HG03175 (cell line): ENCODE measurements at regions not wholly inside any gene's neighbourhood (a gene's known extent, or its start where the extent isn't known, plus 50 kb on each side); places are given as distances from the start of the nearest gene placed in this dataset.

Source experiments
- ATAC-seq: cut with Tn5 transposase; IDR thresholded peaks from one replicate; pipeline ENCODE4 v1.9.1; 2021; ENCODE audit warnings: mild to moderate bottlenecking, moderate library complexity; ENCODE audit not compliant: unreplicated experiment

DNA sequence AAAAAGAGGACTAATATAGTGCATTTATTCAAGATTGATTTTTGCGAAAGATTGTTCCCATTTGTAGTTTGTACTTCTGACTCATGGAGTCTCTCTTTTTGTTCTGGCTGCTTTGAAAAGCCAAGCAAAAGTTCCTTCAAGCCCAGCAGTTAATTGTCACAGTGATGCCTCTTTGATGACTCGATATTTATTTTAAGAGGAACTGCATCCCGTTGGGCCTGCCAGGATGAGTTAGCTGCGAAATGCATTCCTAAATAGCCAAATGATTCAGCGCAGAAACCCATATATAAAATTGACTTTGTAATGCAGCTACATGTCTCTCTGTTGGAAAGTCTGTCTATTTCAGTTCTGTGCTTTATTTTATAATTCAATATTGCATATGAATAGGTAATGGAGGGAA is 295.1 kb downstream of the GBA3 start:
- ATAC-seq = no peak

DNA sequence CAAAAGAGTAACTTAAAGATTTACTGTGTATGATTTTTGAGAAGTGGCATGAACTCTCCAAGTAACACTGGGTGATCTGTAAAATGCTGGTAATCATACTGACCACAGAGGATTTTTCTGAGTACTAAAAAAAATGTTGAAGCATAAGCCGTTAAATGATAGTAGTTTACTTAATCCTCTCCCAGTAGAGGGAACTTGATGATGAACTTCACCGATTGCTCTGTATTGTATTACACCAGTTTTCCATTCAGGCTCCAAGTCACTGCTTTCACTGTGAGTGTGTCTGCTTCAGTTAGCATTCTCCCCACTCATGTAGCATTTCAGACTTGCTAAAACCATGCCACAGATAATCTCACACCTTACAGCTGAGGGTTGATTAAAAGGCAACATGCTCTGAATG is 294.1 kb downstream of the GBA3 start:
- no peak for ATAC-seq

- ATAC-seq = no peak
These were observed 293.5 kb downstream of the GBA3 start for GRCh38 chr4:22986262-22986661.

- ATAC-seq = no peak
These were observed 291.7 kb downstream of the GBA3 start for GRCh38 chr4:22984390-22984789.

DNA sequence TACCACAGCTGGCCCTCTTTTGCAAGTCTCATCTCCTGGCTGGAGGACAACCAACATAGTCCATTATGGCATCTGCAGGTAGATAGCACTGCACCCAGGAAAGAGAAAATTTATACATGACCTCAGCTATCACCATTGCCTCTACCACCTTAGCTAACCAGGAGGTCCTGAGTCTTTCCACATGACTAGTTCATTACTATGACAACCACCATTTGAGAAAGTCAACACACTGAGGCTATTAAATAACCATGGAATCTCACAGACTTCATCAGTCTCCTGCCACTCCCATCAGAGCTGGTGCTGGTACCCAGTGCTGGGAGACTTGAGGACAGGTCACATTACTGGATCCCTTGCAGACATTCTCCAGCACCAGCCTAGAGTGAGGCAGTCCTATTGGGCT is 285.9 kb downstream of the GBA3 start:
- ATAC-seq = no peak

GRCh38 chr4:22970665-22971064 is 277.9 kb downstream of the GBA3 start:
- no peak for ATAC-seq

DNA sequence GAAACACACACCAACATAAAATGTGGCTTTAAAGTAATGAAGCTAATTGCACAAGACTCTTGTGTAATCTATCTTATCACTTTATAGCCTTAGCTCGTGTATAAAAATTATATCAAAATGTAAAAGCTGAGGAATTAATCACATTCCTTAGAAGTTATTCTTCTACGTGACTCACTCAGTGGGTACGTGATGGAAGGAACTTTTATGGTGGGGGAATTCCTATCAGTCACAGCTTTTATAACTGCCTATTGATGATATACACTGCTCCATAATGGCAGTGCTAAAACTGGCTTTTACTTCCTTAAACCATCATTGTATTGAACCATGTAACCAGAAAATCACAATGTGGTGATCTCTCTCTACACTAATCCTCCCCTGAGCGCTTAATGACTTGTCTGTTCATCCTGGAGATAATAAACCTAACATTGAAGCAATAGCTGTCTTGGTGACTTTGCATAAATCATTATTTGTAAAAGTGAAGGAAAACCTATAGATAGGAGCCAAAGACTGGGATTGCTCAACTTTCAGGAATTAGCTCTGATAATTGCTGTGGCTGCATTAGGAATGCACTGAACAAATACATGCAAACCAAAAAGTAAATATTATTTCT is 276.7 kb downstream of the GBA3 start:
- ATAC-seq = no peak

DNA sequence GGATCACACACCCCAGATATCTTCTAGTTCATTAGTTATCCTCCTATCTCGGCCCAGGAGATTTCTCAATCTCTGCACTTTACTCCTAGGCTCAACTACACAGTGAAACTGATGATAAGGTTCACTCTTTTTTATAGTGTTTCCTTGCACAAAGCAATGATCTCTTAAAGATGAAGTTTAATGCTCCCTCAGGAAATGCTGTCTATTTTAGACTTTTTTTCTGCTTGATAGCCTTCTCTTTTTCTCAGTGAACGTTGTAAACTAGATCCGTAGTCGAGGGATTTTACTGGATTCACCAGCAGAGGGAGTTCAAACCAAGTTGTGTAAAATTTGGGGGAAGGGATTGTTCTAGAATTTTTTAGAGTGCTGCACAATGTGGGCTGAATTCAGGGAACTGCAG is 269.6 kb downstream of the GBA3 start:
- no peak for ATAC-seq

DNA sequence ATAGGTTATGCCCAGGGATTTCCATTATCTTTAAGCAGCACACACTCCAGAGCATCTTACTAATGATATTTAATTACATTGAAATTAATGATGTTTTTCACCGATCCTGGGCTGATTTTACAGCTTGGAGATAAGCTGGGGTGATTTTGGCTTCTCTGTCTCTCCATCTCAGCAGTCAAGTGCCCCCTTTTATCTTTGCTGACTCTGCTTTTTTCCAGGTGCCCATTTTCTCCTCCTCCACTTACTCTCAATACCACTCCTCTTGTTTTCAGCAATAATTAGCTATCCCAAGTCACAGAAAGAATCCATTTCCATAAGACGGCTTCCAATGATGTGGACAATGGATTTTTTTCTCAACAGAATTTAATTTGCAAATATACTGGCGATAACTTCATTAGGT is 266.7 kb downstream of the GBA3 start:
- ATAC-seq = no peak

DNA sequence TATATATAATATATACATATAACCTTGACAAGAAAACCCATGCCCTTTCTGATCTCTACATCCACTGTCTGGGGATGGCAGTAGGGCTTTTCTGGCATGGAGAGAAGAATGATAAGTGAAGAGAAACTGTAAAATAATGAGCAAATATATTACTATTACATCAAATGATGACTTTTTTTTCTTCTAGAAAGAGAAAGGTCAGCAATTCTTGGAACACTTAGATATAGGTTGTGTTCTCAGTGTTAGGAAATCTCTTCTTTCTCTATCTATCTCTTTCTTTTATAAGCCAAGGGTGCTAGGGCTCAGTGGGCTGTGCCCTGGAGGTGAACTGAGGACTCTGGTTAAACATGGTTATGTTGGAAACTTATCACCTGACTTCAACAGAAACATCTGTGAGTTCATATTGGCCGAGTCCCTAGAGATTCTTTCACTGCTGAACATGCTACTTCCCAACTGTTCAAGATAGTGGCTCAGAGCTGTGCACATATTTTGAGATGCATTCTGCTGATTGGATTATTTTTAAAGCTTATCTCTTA is 265.1 kb downstream of the GBA3 start:
- ATAC-seq = no peak

GRCh38 chr4:22949161-22949855 is 256.6 kb downstream of the GBA3 start:
- no peak for ATAC-seq

DNA sequence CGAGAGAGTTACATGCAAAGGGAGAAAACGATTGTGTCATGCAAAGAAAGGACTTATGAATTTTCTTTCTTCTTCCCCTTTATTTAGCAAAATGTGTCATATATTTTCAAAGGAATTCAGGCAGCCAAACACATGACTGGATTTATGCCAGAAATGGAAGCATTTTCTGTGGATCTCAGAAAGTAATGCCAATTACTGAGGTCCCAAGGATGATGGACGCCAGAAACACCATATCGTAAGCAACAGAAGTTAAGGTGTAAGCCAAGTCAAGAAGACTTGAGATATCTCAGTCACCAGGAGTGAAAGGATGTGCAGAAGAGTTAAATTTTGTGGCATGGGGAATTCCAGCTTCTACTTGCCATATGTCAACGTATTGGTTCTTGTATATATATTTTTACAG is 255.1 kb downstream of the GBA3 start:
- ATAC-seq = no peak

GRCh38 chr4:22942920-22943559 is 250.3 kb downstream of the GBA3 start:
- no peak for ATAC-seq

DNA sequence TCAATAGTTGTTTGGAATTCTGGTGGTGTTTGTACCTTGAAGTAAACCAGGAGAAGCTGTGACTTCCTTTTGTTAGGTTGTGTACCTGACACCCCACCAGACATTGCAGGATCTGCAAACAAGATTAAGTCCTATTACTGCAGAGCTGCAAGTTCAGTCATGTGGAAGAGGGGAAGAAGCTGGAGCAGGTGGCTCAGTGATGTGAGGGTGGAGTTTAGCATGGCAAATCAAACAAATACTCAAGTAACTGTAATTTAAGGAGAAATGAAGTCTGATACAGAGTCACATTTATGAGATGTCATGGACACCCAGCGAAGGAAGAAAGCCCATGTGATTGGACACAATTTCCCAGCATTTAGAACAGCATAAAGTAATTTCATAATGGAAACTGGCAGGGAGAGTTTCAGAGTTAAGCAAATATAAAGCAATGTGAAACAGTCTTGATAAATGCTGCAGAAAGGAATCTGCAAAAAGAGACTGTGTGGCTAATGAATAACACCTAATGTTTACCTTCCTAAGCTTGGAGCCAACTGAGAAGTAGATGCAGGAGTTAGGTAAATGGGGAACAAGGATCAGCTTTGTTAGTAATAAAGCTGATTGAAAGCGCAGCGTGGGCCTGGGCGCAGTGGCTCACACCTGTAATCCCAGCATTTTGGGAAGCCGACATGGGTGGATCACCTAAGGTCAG is 249.1 kb downstream of the GBA3 start:
- no peak for ATAC-seq

GRCh38 chr4:22932326-22932725 is 239.6 kb downstream of the GBA3 start:
- ATAC-seq = no peak

DNA sequence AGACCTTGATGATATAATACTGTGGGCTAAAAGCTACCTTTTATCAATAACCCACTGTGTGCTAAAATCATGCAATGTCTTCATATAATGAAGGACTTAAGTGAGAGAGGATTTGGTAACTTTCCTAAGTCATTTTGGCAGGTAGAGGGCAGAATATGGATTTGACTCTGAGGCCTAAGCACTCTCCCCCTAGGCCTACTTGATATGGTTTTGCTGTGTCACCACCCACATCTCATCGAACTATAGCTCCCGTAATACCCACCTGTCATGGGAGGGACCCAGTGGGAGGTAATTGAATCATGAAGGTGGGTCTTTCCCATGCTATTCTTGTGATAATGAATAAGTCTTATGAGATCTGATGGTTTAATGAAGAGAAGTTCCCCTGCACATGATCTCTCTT is 229.7 kb downstream of the GBA3 start:
- ATAC-seq = no peak

DNA sequence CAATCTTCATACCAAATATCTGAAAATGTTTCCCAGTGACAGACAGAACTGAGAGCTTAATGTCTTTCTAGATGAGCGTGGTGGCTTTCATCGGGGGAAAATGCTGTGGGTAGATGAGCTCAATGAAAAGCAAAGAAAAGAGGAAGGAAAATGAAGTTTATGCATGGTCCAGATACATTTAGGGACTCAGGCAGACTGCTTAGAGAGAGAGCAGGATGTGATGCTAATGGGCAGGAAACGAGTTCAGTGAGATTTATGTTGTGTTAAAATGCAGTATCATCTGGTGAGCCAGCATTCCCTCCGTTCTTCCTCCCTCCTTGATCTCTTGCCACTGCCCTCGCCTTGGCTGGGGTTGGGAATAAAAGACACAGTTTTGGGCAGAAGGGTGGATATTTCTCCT is 229.2 kb downstream of the GBA3 start:
- no peak for ATAC-seq

GRCh38 chr4:22911285-22911684 is 218.5 kb downstream of the GBA3 start:
- no peak for ATAC-seq

DNA sequence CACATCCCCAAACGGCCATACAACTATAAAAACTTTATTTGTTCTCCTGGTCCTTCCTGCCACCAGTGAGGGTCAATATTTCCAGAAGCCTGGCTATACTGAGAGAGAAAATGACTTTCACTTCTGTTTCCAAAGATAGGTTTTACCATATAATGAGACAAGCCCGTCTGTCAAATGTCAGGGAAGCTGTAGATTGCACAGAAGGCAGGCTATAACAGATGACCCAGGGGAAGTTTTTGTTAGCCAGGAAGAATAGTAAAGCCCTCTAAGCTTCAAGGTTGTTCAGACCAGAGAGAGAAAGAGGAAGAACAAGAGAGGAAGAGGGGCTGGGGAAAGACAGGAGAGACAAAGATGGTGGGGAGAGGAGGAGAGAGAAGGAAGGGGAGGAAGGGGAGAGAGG is 217.5 kb downstream of the GBA3 start:
- no peak for ATAC-seq

DNA sequence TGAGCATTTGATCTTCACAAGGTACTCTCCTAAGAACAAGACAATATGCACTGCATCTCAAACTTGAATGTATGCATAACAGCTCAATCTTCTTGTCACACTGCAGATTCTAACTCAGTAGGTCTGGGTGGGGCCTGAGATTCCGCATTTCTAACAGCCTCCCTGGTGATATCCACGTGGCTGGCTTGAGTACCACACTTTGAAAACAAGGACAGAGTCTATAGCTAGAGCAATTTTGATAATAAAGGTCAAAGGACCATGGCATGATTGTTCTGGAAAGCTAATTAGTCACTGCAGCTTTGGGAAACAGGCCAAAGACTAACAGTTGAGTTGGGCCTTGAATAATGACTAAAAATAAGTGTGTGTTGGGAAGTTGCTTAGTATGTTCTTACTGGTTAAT is 213.3 kb downstream of the GBA3 start:
- no peak for ATAC-seq

DNA sequence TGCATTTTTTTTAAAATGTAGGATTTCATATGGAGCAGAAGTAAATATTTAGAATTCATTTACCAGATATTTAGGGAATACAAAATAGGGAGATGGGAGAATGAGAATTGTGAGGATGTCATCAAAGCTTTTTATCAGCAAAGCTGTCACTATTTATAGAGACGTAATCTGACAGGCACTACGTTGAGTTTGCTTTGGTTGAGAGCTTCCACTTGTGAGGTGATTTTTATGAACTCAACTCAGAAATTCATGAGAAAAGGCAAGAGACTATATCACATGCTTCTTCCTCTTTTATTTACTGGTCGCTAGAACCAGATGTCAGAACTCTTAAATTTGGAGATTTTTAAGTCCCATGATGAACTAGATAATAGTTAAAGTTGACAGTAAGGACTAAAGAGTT is 211.2 kb downstream of the GBA3 start:
- ATAC-seq = no peak

DNA sequence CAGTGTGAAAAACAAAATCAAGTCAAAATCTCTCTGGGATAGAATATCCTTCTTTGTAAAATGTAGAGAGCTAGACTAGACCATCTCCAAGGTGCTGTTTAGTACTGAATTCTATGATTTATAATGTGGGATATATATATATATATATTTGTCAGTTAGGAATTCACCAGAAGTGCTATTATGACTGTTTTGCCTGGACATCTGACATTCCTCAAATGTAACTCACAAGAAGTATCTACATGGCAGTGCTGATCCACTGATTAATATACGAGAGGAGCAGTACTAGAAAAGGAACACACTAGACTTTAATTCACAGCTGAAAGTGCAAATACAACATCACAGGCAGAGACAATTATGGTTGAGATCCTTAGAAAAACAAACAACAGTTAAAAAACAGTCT is 208.9 kb downstream of the GBA3 start:
- no peak for ATAC-seq
